Stimulated activated CD4-positive, alpha-beta T cell treated with anti-CD3 and anti-CD28 coated beads, Interleukin-15, amount 100 ng/mL, for 24 hours (primary cell): ENCODE measurements at regions not wholly inside any gene's neighbourhood (a gene's known extent, or its start where the extent isn't known, plus 50 kb on each side); places are given as distances from the start of the nearest gene placed in this dataset.

ENCODE experiments used
- DNase-seq: peaks from one replicate; pipeline ENCODE4 v3.0.0-alpha.2; 2020

GRCh38 chr21:20729376-20729775 lies 268.8 kb upstream of the NCAM2 start:
- DNase-seq: no peak

GRCh38 chr21:20730441-20730840 lies 267.8 kb upstream of the NCAM2 start:
- DNase-seq: no peak

- no peak for DNase-seq
Measured at GRCh38 chr21:20735257-20735656, 263.0 kb upstream of the NCAM2 start.

GRCh38 chr21:20737227-20737913 lies 260.8 kb upstream of the NCAM2 start:
- no peak for DNase-seq

- no peak for DNase-seq
Measured at GRCh38 chr21:20739421-20739820, 258.8 kb upstream of the NCAM2 start.

GRCh38 chr21:20741445-20741844 lies 256.8 kb upstream of the NCAM2 start:
- no peak for DNase-seq

- no peak for DNase-seq
Measured at GRCh38 chr21:20760221-20760620, 238.0 kb upstream of the NCAM2 start.

GRCh38 chr21:20774737-20775136 lies 223.5 kb upstream of the NCAM2 start:
- no peak for DNase-seq

GRCh38 chr21:20779321-20779720 lies 218.9 kb upstream of the NCAM2 start:
- DNase-seq: no peak

GRCh38 chr21:20783611-20784010 lies 214.6 kb upstream of the NCAM2 start:
- no peak for DNase-seq

GRCh38 chr21:20789729-20790500 lies 208.3 kb upstream of the NCAM2 start:
- no peak for DNase-seq

- no peak for DNase-seq
Measured at GRCh38 chr21:20800106-20800505, 198.1 kb upstream of the NCAM2 start.

- no peak for DNase-seq
Measured at GRCh38 chr21:20802201-20802600, 196.0 kb upstream of the NCAM2 start.

- DNase-seq: no peak
Measured at GRCh38 chr21:20802631-20803260, 195.5 kb upstream of the NCAM2 start.

GRCh38 chr21:20811702-20812101 lies 186.5 kb upstream of the NCAM2 start:
- DNase-seq: no peak

GRCh38 chr21:20814090-20814489 lies 184.1 kb upstream of the NCAM2 start:
- DNase-seq: no peak

GRCh38 chr21:20822666-20823065 lies 175.5 kb upstream of the NCAM2 start:
- DNase-seq: no peak

- no peak for DNase-seq
Measured at GRCh38 chr21:20852866-20853265, 145.3 kb upstream of the NCAM2 start.

- DNase-seq: no peak
Measured at GRCh38 chr21:20856926-20857325, 141.3 kb upstream of the NCAM2 start.

GRCh38 chr21:20874202-20874601 lies 124.0 kb upstream of the NCAM2 start:
- DNase-seq: no peak

- no peak for DNase-seq
Measured at GRCh38 chr21:20875742-20876141, 122.5 kb upstream of the NCAM2 start.

GRCh38 chr21:20877976-20878375 lies 120.2 kb upstream of the NCAM2 start:
- no peak for DNase-seq

- peak; percentile 14 for DNase-seq
Measured at GRCh38 chr21:20882462-20883407, 115.5 kb upstream of the NCAM2 start.
